ENCODE measurements at regions not wholly inside any gene's neighbourhood (a gene's known extent, or its start where the extent isn't known, plus 50 kb on each side); places are given as distances from the start of the nearest gene placed in this dataset.

- Histone ChIP-seq H3K4me3 (ENCODE audit: insufficient read depth, low read depth, low read length) (no peak overlapping the region), H3K36me3 (replicated peaks; ENCODE audit: control insufficient read depth, insufficient read depth, low read length) (no peaks in the 10 kb centered on the region), H3K27me3 (ENCODE audit: control insufficient read depth, insufficient read depth, low read length) (no peaks in the 10 kb centered on the region)
- DNase-seq: no peak
Observed at GRCh38 chr2:57798346-57798745, 248.3 kb upstream of the VRK2 start.

- no peak for DNase-seq
Observed at GRCh38 chr2:57802243-57802642, 244.4 kb upstream of the VRK2 start.

GRCh38 chr2:57804971-57805370 lies 241.6 kb upstream of the VRK2 start:
- no peak for DNase-seq
- no peaks in the 10 kb centered on the region for H3K36me3 ChIP-seq (replicated peaks; ENCODE audit: control insufficient read depth, insufficient read depth, low read length)
- H3K4me3 ChIP-seq (ENCODE audit: insufficient read depth, low read depth, low read length): no peak overlapping the region
- no peaks in the 10 kb centered on the region for H3K27me3 ChIP-seq (ENCODE audit: control insufficient read depth, insufficient read depth, low read length)

More at GRCh38 chr2:57802243-57802642, 244.4 kb upstream of the VRK2 start:
- H3K4me3 ChIP-seq (ENCODE audit: insufficient read depth, low read depth, low read length): no peak overlapping the region
- H3K36me3 ChIP-seq (replicated peaks; ENCODE audit: control insufficient read depth, insufficient read depth, low read length): no peaks in the 10 kb centered on the region
- H3K27me3 ChIP-seq (ENCODE audit: control insufficient read depth, insufficient read depth, low read length): no peaks in the 10 kb centered on the region

- Histone ChIP-seq H3K4me3 (ENCODE audit: insufficient read depth, low read depth, low read length) (no peak overlapping the region), H3K36me3 (replicated peaks; ENCODE audit: control insufficient read depth, insufficient read depth, low read length) (no peaks in the 10 kb centered on the region), H3K27me3 (ENCODE audit: control insufficient read depth, insufficient read depth, low read length) (no peaks in the 10 kb centered on the region)
- DNase-seq: no peak
Observed at GRCh38 chr2:57806449-57806968, 240.1 kb upstream of the VRK2 start.

- DNase-seq: no peak
- H3K4me3 ChIP-seq (ENCODE audit: insufficient read depth, low read depth, low read length): no peak overlapping the region
- no peaks in the 10 kb centered on the region for H3K36me3 ChIP-seq (replicated peaks; ENCODE audit: control insufficient read depth, insufficient read depth, low read length)
- H3K27me3 ChIP-seq (ENCODE audit: control insufficient read depth, insufficient read depth, low read length): no peaks in the 10 kb centered on the region
Observed at GRCh38 chr2:57809230-57809629, 237.4 kb upstream of the VRK2 start.

GRCh38 chr2:57821088-57821487 lies 225.5 kb upstream of the VRK2 start:
- no peak for DNase-seq
- Histone ChIP-seq H3K36me3 (replicated peaks; ENCODE audit: control insufficient read depth, insufficient read depth, low read length) (no peaks in the 10 kb centered on the region), H3K4me3 (ENCODE audit: insufficient read depth, low read depth, low read length) (no peak overlapping the region), H3K27me3 (ENCODE audit: control insufficient read depth, insufficient read depth, low read length) (no peaks in the 10 kb centered on the region)

- H3K36me3 ChIP-seq (replicated peaks; ENCODE audit: control insufficient read depth, insufficient read depth, low read length): no peaks in the 10 kb centered on the region
- no peaks in the 10 kb centered on the region for H3K27me3 ChIP-seq (ENCODE audit: control insufficient read depth, insufficient read depth, low read length)
- H3K4me3 ChIP-seq (ENCODE audit: insufficient read depth, low read depth, low read length): no peak overlapping the region
- DNase-seq: no peak
Observed at GRCh38 chr2:57828221-57828620, 218.4 kb upstream of the VRK2 start.

GRCh38 chr2:57834666-57835065 lies 211.9 kb upstream of the VRK2 start:
- DNase-seq: no peak
- H3K27me3 ChIP-seq (ENCODE audit: control insufficient read depth, insufficient read depth, low read length): no peaks in the 10 kb centered on the region
- no peak overlapping the region for H3K4me3 ChIP-seq (ENCODE audit: insufficient read depth, low read depth, low read length)
- H3K36me3 ChIP-seq (replicated peaks; ENCODE audit: control insufficient read depth, insufficient read depth, low read length): no peaks in the 10 kb centered on the region

- no peak overlapping the region for H3K4me3 ChIP-seq (ENCODE audit: insufficient read depth, low read depth, low read length)
- no peaks in the 10 kb centered on the region for H3K36me3 ChIP-seq (replicated peaks; ENCODE audit: control insufficient read depth, insufficient read depth, low read length)
- DNase-seq: no peak
- no peaks in the 10 kb centered on the region for H3K27me3 ChIP-seq (ENCODE audit: control insufficient read depth, insufficient read depth, low read length)
Observed at GRCh38 chr2:57842531-57842930, 204.1 kb upstream of the VRK2 start.

GRCh38 chr2:57843158-57843557 lies 203.4 kb upstream of the VRK2 start:
- Histone ChIP-seq H3K36me3 (replicated peaks; ENCODE audit: control insufficient read depth, insufficient read depth, low read length) (no peaks in the 10 kb centered on the region), H3K27me3 (ENCODE audit: control insufficient read depth, insufficient read depth, low read length) (no peaks in the 10 kb centered on the region), H3K4me3 (ENCODE audit: insufficient read depth, low read depth, low read length) (no peak overlapping the region)
- DNase-seq: no peak

GRCh38 chr2:57848723-57849122 lies 197.9 kb upstream of the VRK2 start:
- H3K36me3 ChIP-seq (replicated peaks; ENCODE audit: control insufficient read depth, insufficient read depth, low read length): no peaks in the 10 kb centered on the region
- H3K4me3 ChIP-seq (ENCODE audit: insufficient read depth, low read depth, low read length): no peak overlapping the region
- no peaks in the 10 kb centered on the region for H3K27me3 ChIP-seq (ENCODE audit: control insufficient read depth, insufficient read depth, low read length)
- no peak for DNase-seq

- no peak overlapping the region for H3K4me3 ChIP-seq (ENCODE audit: insufficient read depth, low read depth, low read length)
- no peak for DNase-seq
- no peaks in the 10 kb centered on the region for H3K27me3 ChIP-seq (ENCODE audit: control insufficient read depth, insufficient read depth, low read length)
- H3K36me3 ChIP-seq (replicated peaks; ENCODE audit: control insufficient read depth, insufficient read depth, low read length): no peaks in the 10 kb centered on the region
Observed at GRCh38 chr2:57849843-57850242, 196.8 kb upstream of the VRK2 start.

GRCh38 chr2:57850415-57851130 lies 196.0 kb upstream of the VRK2 start:
- Histone ChIP-seq H3K4me3 (ENCODE audit: insufficient read depth, low read depth, low read length) (no peak overlapping the region), H3K36me3 (replicated peaks; ENCODE audit: control insufficient read depth, insufficient read depth, low read length) (no peaks in the 10 kb centered on the region), H3K27me3 (ENCODE audit: control insufficient read depth, insufficient read depth, low read length) (no peaks in the 10 kb centered on the region)
- DNase-seq: peak; percentile 4

- Histone ChIP-seq H3K4me3 (ENCODE audit: insufficient read depth, low read depth, low read length) (no peak overlapping the region), H3K36me3 (replicated peaks; ENCODE audit: control insufficient read depth, insufficient read depth, low read length) (no peaks in the 10 kb centered on the region), H3K27me3 (ENCODE audit: control insufficient read depth, insufficient read depth, low read length) (no peaks in the 10 kb centered on the region)
- no peak for DNase-seq
Observed at GRCh38 chr2:57855212-57855611, 191.4 kb upstream of the VRK2 start.

- Histone ChIP-seq H3K4me3 (ENCODE audit: insufficient read depth, low read depth, low read length) (no peak overlapping the region), H3K36me3 (replicated peaks; ENCODE audit: control insufficient read depth, insufficient read depth, low read length) (no peaks in the 10 kb centered on the region), H3K27me3 (ENCODE audit: control insufficient read depth, insufficient read depth, low read length) (no peaks in the 10 kb centered on the region)
- DNase-seq: no peak
Observed at GRCh38 chr2:57859755-57860154, 186.9 kb upstream of the VRK2 start.

- Histone ChIP-seq H3K4me3 (ENCODE audit: insufficient read depth, low read depth, low read length) (no peak overlapping the region), H3K27me3 (ENCODE audit: control insufficient read depth, insufficient read depth, low read length) (no peaks in the 10 kb centered on the region), H3K36me3 (replicated peaks; ENCODE audit: control insufficient read depth, insufficient read depth, low read length) (no peaks in the 10 kb centered on the region)
- DNase-seq: no peak
Observed at GRCh38 chr2:57862153-57862552, 184.5 kb upstream of the VRK2 start.
